Liver (tissue), 3 donors: ENCODE measurements at regions not wholly inside any gene's neighbourhood (a gene's known extent, or its start where the extent isn't known, plus 50 kb on each side); places are given as distances from the start of the nearest gene placed in this dataset.
"Not testable (repeated sequence)": the region's sequence is repeated elsewhere in the genome, so short reads cannot be mapped to it uniquely, and the experiment has no call there.

Source experiments
- EGR1 ChIP-seq, 2 donors: IDR thresholded peaks; 2 replicates each; pipeline ENCODE4 v1.6.1; 2016 to 2018; ENCODE audit warnings: antibody characterized with exemption in 2 of 2, low read depth in 2 of 2
- FOXA1 ChIP-seq: IDR thresholded peaks from 2 replicates; pipeline ENCODE4 v1.6.1; 2016; ENCODE audit warnings: antibody characterized with exemption
- GABPA ChIP-seq, 2 donors: IDR thresholded peaks in 1 of 2; conservative IDR thresholded peaks in 1 of 2; 2 replicates each; pipeline ENCODE4 v1.6.1; 2016; ENCODE audit warnings: antibody characterized with exemption in 2 of 2, mild to moderate bottlenecking in 1 of 2, moderate library complexity in 1 of 2
- RAD21 ChIP-seq, 2 donors: IDR thresholded peaks; 2 replicates each; pipeline ENCODE4 v1.6.1; 2016; ENCODE audit warnings: antibody characterized with exemption in 2 of 2, mild to moderate bottlenecking in 2 of 2
- SP1 ChIP-seq: IDR thresholded peaks from 2 replicates; pipeline ENCODE4 v1.6.1; 2018; ENCODE audit warnings: antibody characterized with exemption, mild to moderate bottlenecking
- YY1 ChIP-seq: IDR thresholded peaks from 2 replicates; pipeline ENCODE4 v1.6.1; 2016; ENCODE audit warnings: antibody characterized with exemption, mild to moderate bottlenecking
- TF ChIP-seq, protein P1 (sequence below): IDR thresholded peaks from 2 replicates; pipeline ENCODE4 v1.6.1; 2016; ENCODE audit warnings: antibody characterized with exemption
- TF ChIP-seq, protein P2 (sequence below): fragments of 150-350 bp; IDR thresholded peaks from 2 replicates; pipeline ENCODE4 v1.5.1; 2017; ENCODE audit warnings: improper control_type of control experiment, low read depth, low read length; ENCODE audit not compliant: missing input control
- TF ChIP-seq, protein P3 (sequence below): IDR thresholded peaks from 2 replicates; pipeline ENCODE4 v1.6.1; 2016; ENCODE audit warnings: antibody characterized with exemption
- TF ChIP-seq, protein P4 (sequence below): IDR thresholded peaks from 2 replicates; pipeline ENCODE4 v1.6.1; 2016; ENCODE audit warnings: antibody characterized with exemption, mild to moderate bottlenecking
- TF ChIP-seq, protein P5 (sequence below): IDR thresholded peaks from 2 replicates; pipeline ENCODE4 v1.6.1; 2016; ENCODE audit warnings: antibody characterized with exemption
- donor health status: healthy.
- donor health status: healthy.

DNA sequence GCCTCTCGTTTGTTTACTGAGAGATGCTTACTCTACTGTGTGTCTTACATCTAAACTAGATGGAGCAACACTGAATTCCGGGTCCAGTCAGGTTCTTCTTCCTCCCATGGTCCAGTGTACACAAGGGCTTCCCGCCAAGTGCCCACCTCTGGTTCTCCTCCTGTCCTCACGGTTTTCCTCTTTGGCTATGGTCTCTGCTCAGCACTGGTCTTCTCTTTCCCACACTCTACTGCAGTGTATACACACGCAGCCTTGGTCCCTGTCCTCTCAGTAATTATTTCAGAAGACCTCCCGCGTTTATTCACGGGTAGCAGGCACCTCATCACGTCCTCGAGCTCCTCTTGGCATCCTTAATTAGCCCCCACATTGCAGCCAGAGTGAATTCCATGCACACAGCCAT, 91.4 kb upstream of the PABPC3 start:
- not testable (repeated sequence) for TF ChIP-seq GABPA (IDR thresholded peaks at IDR 0.05 in 1 of 2, conservative IDR thresholded peaks at IDR 0.05 in 1 of 2); SP1; FOXA1; RAD21 (IDR thresholded peaks at IDR 0.05); YY1; EGR1 (IDR thresholded peaks at IDR 0.05; ENCODE audit: low read depth in 2 of 2)
- TF ChIP-seq, protein P1, sequence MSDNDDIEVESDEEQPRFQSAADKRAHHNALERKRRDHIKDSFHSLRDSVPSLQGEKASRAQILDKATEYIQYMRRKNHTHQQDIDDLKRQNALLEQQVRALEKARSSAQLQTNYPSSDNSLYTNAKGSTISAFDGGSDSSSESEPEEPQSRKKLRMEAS: not testable (repeated sequence)
- TF ChIP-seq, protein P2, sequence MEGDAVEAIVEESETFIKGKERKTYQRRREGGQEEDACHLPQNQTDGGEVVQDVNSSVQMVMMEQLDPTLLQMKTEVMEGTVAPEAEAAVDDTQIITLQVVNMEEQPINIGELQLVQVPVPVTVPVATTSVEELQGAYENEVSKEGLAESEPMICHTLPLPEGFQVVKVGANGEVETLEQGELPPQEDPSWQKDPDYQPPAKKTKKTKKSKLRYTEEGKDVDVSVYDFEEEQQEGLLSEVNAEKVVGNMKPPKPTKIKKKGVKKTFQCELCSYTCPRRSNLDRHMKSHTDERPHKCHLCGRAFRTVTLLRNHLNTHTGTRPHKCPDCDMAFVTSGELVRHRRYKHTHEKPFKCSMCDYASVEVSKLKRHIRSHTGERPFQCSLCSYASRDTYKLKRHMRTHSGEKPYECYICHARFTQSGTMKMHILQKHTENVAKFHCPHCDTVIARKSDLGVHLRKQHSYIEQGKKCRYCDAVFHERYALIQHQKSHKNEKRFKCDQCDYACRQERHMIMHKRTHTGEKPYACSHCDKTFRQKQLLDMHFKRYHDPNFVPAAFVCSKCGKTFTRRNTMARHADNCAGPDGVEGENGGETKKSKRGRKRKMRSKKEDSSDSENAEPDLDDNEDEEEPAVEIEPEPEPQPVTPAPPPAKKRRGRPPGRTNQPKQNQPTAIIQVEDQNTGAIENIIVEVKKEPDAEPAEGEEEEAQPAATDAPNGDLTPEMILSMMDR: not testable (repeated sequence)
- TF ChIP-seq, protein P3, sequence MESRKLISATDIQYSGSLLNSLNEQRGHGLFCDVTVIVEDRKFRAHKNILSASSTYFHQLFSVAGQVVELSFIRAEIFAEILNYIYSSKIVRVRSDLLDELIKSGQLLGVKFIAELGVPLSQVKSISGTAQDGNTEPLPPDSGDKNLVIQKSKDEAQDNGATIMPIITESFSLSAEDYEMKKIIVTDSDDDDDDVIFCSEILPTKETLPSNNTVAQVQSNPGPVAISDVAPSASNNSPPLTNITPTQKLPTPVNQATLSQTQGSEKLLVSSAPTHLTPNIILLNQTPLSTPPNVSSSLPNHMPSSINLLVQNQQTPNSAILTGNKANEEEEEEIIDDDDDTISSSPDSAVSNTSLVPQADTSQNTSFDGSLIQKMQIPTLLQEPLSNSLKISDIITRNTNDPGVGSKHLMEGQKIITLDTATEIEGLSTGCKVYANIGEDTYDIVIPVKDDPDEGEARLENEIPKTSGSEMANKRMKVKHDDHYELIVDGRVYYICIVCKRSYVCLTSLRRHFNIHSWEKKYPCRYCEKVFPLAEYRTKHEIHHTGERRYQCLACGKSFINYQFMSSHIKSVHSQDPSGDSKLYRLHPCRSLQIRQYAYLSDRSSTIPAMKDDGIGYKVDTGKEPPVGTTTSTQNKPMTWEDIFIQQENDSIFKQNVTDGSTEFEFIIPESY: not testable (repeated sequence)
- TF ChIP-seq, protein P4, sequence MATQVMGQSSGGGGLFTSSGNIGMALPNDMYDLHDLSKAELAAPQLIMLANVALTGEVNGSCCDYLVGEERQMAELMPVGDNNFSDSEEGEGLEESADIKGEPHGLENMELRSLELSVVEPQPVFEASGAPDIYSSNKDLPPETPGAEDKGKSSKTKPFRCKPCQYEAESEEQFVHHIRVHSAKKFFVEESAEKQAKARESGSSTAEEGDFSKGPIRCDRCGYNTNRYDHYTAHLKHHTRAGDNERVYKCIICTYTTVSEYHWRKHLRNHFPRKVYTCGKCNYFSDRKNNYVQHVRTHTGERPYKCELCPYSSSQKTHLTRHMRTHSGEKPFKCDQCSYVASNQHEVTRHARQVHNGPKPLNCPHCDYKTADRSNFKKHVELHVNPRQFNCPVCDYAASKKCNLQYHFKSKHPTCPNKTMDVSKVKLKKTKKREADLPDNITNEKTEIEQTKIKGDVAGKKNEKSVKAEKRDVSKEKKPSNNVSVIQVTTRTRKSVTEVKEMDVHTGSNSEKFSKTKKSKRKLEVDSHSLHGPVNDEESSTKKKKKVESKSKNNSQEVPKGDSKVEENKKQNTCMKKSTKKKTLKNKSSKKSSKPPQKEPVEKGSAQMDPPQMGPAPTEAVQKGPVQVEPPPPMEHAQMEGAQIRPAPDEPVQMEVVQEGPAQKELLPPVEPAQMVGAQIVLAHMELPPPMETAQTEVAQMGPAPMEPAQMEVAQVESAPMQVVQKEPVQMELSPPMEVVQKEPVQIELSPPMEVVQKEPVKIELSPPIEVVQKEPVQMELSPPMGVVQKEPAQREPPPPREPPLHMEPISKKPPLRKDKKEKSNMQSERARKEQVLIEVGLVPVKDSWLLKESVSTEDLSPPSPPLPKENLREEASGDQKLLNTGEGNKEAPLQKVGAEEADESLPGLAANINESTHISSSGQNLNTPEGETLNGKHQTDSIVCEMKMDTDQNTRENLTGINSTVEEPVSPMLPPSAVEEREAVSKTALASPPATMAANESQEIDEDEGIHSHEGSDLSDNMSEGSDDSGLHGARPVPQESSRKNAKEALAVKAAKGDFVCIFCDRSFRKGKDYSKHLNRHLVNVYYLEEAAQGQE: not testable (repeated sequence)
- TF ChIP-seq, protein P5, sequence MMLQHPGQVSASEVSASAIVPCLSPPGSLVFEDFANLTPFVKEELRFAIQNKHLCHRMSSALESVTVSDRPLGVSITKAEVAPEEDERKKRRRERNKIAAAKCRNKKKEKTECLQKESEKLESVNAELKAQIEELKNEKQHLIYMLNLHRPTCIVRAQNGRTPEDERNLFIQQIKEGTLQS: not testable (repeated sequence)
